ENCODE measurements at regions not wholly inside any gene's neighbourhood (a gene's known extent, or its start where the extent isn't known, plus 50 kb on each side); places are given as distances from the start of the nearest gene placed in this dataset.

DNA sequence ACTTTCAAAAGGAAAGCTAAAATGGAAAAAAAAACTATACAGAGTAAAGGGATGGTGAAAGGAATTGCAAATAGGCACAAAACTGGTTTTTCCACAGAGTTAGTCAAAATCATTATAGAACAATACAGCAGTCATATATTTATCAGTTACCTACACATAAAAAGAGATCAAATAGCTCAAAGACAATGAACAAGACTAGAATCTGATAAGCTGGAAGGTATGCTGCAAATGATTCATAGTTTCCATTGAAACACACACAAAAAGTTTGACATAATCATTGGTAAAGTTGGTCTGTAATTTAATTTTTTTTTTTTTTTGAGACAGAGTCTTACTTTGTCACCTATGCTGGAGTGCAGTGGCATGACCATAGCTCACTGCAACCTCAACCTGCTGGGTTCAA is 92.4 kb upstream of the SGCE start:
- no peak overlapping the region for H3K18ac ChIP-seq (ENCODE audit: extremely low read depth, low read length)
- no peaks in the 10 kb centered on the region for H3K36me3 ChIP-seq (ENCODE audit: control insufficient read depth in 2 of 4, insufficient read depth in 4 of 4, low read length in 3 of 4)
- no peak overlapping the region for H3K23ac ChIP-seq (ENCODE audit: insufficient read length)
- FAIRE-seq (no peak), DNase-seq (ENCODE audit: low read depth in 1 of 2, low spot score in 2 of 2) (no peak)
- H4K20me1 ChIP-seq (replicated peaks in 1 of 2; ENCODE audit: control insufficient read depth in 1 of 2, insufficient read depth in 2 of 2, low read length in 2 of 2), result no peaks in the 10 kb centered on the region
- H3K14ac ChIP-seq (ENCODE audit: insufficient read length), result no peak overlapping the region
- no peaks in the 10 kb centered on the region for H3K27me3 ChIP-seq (replicated peaks in 1 of 4; ENCODE audit: control insufficient read depth in 3 of 4, extremely low read depth in 1 of 4, insufficient read depth in 3 of 4, low read length in 3 of 4)
- no peak overlapping the region for H2AFZ ChIP-seq (ENCODE audit: low read length)
- H2BK15ac ChIP-seq (ENCODE audit: low read length), result no peak overlapping the region
- no peak overlapping the region for H2BK120ac ChIP-seq (replicated peaks; ENCODE audit: low read depth, low read length)
- no peak overlapping the region for H3K4me3 ChIP-seq (ENCODE audit: extremely low read depth in 1 of 4, insufficient read depth in 2 of 4, low read depth in 3 of 4, low read length in 4 of 4)
- no peaks in the 10 kb centered on the region for H3K79me1 ChIP-seq (ENCODE audit: low read depth, low read length)
- H4K5ac ChIP-seq (ENCODE audit: insufficient read length, low read depth, low read length), result no peak overlapping the region
- H3K4ac ChIP-seq (replicated peaks; ENCODE audit: insufficient read length, low read depth, low read length), result no peak overlapping the region
- H2AK5ac ChIP-seq (ENCODE audit: low read depth, low read length), result no peak overlapping the region
- H3K27ac ChIP-seq (ENCODE audit: low read depth, low read length), result no peak overlapping the region
- H3K9me3 ChIP-seq (ENCODE audit: insufficient read depth in 2 of 2, low read depth in 1 of 2, low read length in 1 of 2), result no peaks in the 10 kb centered on the region; a peak in 1 of 4 replicates
- no peaks in the 10 kb centered on the region for H3K23me2 ChIP-seq (ENCODE audit: low read depth, low read length)
- H3K4me1 ChIP-seq (replicated peaks in 1 of 4; ENCODE audit: control insufficient read depth in 3 of 4, insufficient read depth in 4 of 4, low read length in 3 of 4), result no peaks in the 10 kb centered on the region
- ChIA-PET CTCF (ENCODE audit: partially characterized antibody) (interaction anchor here (0.8 kb wide), 1 partner anchor 356 kb away, joined by 3 read pairs; no protein-coding TSS in a partner anchor), POLR2A (ENCODE audit: partially characterized antibody) (no interaction called here)
- H2BK20ac ChIP-seq (ENCODE audit: low read length), result no peak overlapping the region
- H2BK5ac ChIP-seq (ENCODE audit: low read depth, low read length), result no peak overlapping the region
- H3K9ac ChIP-seq (replicated peaks in 1 of 4; ENCODE audit: extremely low read depth in 1 of 4, low read depth in 3 of 4, low read length in 3 of 4), result no peak overlapping the region
- no peak overlapping the region for H2BK12ac ChIP-seq (ENCODE audit: low read depth, low read length)
- TF ChIP-seq CREB1 (IDR thresholded peaks at IDR 0.05) (no peak), EZH2 (IDR thresholded peaks at IDR 0.05; ENCODE audit: low read depth, low read length, severe bottlenecking) (no peak), BACH1 (IDR thresholded peaks at IDR 0.05; ENCODE audit: low read length) (no peak)
- H4K8ac ChIP-seq (ENCODE audit: extremely low read depth, insufficient read depth, low read length), result no peak overlapping the region
- no peaks in the 10 kb centered on the region for H3K79me2 ChIP-seq (ENCODE audit: control insufficient read depth in 1 of 2, insufficient read depth in 2 of 2, low read length in 2 of 2)
- H3K4me2 ChIP-seq (ENCODE audit: insufficient read depth in 1 of 2, low read depth in 2 of 2, low read length in 2 of 2), result no peak overlapping the region
- H3K56ac ChIP-seq (replicated peaks; ENCODE audit: insufficient read length, low read depth, low read length), result no peak overlapping the region
- H4K91ac ChIP-seq (replicated peaks; ENCODE audit: insufficient read length, low read length), result no peak overlapping the region

Data from H1 (cell line).